Neuronal stem cell (in vitro differentiated cells): ENCODE measurements at regions not wholly inside any gene's neighbourhood (a gene's known extent, or its start where the extent isn't known, plus 50 kb on each side); places are given as distances from the start of the nearest gene placed in this dataset.

ENCODE experiments used
- DNase-seq: peaks from one replicate; pipeline ENCODE4 v3.0.0-alpha.2; 2013; ENCODE audit warnings: low spot score
- H2AFZ ChIP-seq: one replicate; pipeline ENCODE4 v1.6.1; 2013; ENCODE audit warnings: mild to moderate bottlenecking, low read length, inconsistent platforms
- H2AK5ac ChIP-seq: 2 replicates; pipeline ENCODE4 v1.6.1; 2013; ENCODE audit warnings: low read depth, mild to moderate bottlenecking, inconsistent platforms, low read length, moderate library complexity, mixed read lengths
- H2BK120ac ChIP-seq: 2 replicates; pipeline ENCODE4 v1.6.1; 2013; ENCODE audit warnings: low read depth, mild to moderate bottlenecking, inconsistent platforms, low read length, moderate library complexity, mixed read lengths
- H2BK12ac ChIP-seq: one replicate; pipeline ENCODE4 v1.6.1; 2013; ENCODE audit warnings: low read length, inconsistent platforms
- H2BK15ac ChIP-seq: 2 replicates; pipeline ENCODE4 v1.6.1; 2013; ENCODE audit warnings: mild to moderate bottlenecking, low read length, inconsistent platforms, mixed read lengths
- H2BK5ac ChIP-seq: one replicate; pipeline ENCODE4 v1.6.1; 2013; ENCODE audit warnings: inconsistent platforms, mild to moderate bottlenecking, low read length, moderate library complexity
- H3K14ac ChIP-seq: one replicate; pipeline ENCODE4 v1.6.1; 2013; ENCODE audit warnings: low read length, inconsistent platforms
- H3K18ac ChIP-seq: 2 replicates; pipeline ENCODE4 v1.6.1; 2013; ENCODE audit warnings: low read length, inconsistent platforms
- H3K23ac ChIP-seq: 2 replicates; pipeline ENCODE4 v1.6.1; 2013; ENCODE audit warnings: low read depth, mild to moderate bottlenecking, mixed read lengths, low read length, inconsistent platforms; ENCODE audit not compliant: poor library complexity
- H3K27ac ChIP-seq: replicated peaks from 3 replicates; pipeline ENCODE4 v1.5.1; 2013; ENCODE audit warnings: low read length, inconsistent platforms
- H3K27me3 ChIP-seq, 3 experiments: 2 replicates each; pipeline ENCODE4 v1.6.1; 2013; ENCODE audit warnings: low read length in 3 of 3, mild to moderate bottlenecking in 2 of 3, inconsistent platforms in 1 of 3, low read depth in 1 of 3, mixed read lengths in 1 of 3, moderate library complexity in 1 of 3; ENCODE audit not compliant: control insufficient read depth in 3 of 3, insufficient read depth in 3 of 3
- H3K36me3 ChIP-seq, 2 donors: replicated peaks in 1 of 2; 2 replicates each; pipeline ENCODE4 v1.6.1; 2013; ENCODE audit warnings: low read length in 2 of 2; ENCODE audit not compliant: control insufficient read depth in 2 of 2, insufficient read depth in 2 of 2
- H3K4ac ChIP-seq: 2 replicates; pipeline ENCODE4 v1.6.1; 2013; ENCODE audit warnings: inconsistent platforms, mild to moderate bottlenecking, low read length, moderate library complexity
- H3K4me1 ChIP-seq, 2 donors: 1 replicate in 1 of 2; 2 replicates in 1 of 2; pipeline ENCODE4 v1.6.1; 2013; ENCODE audit warnings: low read length in 2 of 2, low read depth in 1 of 2; ENCODE audit not compliant: control insufficient read depth in 2 of 2, insufficient read depth in 1 of 2
- H3K4me2 ChIP-seq: one replicate; pipeline ENCODE4 v1.6.1; 2013; ENCODE audit warnings: mild to moderate bottlenecking, low read length, inconsistent platforms; ENCODE audit not compliant: insufficient read depth, poor library complexity, severe bottlenecking
- H3K4me3 ChIP-seq, 2 donors: 2 replicates each; pipeline ENCODE4 v1.5.1; 2013; ENCODE audit warnings: low read length in 2 of 2, mild to moderate bottlenecking in 2 of 2, inconsistent platforms in 1 of 2, moderate library complexity in 1 of 2
- H3K79me1 ChIP-seq: one replicate; pipeline ENCODE4 v1.6.1; 2013; ENCODE audit warnings: low read depth, mild to moderate bottlenecking, inconsistent platforms, low read length, moderate library complexity
- H3K9ac ChIP-seq: one replicate; pipeline ENCODE4 v1.6.1; 2013; ENCODE audit warnings: mild to moderate bottlenecking, low read depth, low read length, inconsistent platforms; ENCODE audit not compliant: poor library complexity
- H3K9me3 ChIP-seq, 2 donors: replicated peaks in 1 of 2; 2 replicates each; pipeline versions ENCODE3 to v1.6.1; 2013; ENCODE audit warnings: low read length in 2 of 2, mild to moderate bottlenecking in 2 of 2, inconsistent platforms in 1 of 2, low read depth in 1 of 2, mixed read lengths in 1 of 2, moderate library complexity in 1 of 2; ENCODE audit not compliant: control insufficient read depth in 2 of 2, insufficient read depth in 1 of 2
- H4K8ac ChIP-seq: one replicate; pipeline ENCODE4 v1.6.1; 2013; ENCODE audit warnings: low read depth, mild to moderate bottlenecking, inconsistent platforms, low read length, moderate library complexity
- H4K91ac ChIP-seq: one replicate; pipeline ENCODE4 v1.6.1; 2013; ENCODE audit warnings: low read length, low read depth, mild to moderate bottlenecking, inconsistent platforms; ENCODE audit not compliant: poor library complexity
- WGBS, 2 donors: extraction: QIAGEN DNeasy Blood & Tissue Kit; methylation state at CpG; one replicate each; pipeline ENCODE4 v1.1.7; 2013; ENCODE audit warnings: missing lambda C conversion rate in 2 of 2, mixed read lengths in 1 of 2; ENCODE audit not compliant: insufficient read length in 2 of 2, insufficient replicate concordance in 1 of 2; ENCODE audit errors: extremely low coverage in 2 of 2; 5-methylcytosine and 5-hydroxymethylcytosine counted together

DNA sequence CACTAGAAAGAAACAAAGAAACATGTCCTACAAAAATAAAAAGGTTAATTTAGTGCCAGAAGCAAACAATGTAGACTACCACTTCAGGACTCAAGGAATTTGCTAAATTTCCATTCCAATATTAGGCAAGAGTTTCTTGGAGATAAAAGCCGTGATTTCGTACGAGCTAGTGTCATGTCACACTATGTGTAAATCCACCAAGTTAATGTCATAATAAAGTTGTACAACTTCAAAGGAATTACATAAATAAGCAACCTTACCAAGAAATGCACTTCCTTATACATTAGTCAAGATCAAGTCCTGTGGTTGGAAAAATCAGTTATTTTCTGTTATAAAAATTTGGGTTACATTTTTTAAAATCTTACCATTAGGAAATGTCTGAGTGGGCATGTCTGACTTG is 1222.8 kb downstream of the GALC start:
- H3K18ac ChIP-seq, result no peak overlapping the region
- H2BK12ac ChIP-seq, result no peak overlapping the region
- H3K4ac ChIP-seq, result no peak overlapping the region
- no peak for DNase-seq
- H3K79me1 ChIP-seq, result no peaks in the 10 kb centered on the region
- H2BK15ac ChIP-seq, result no peak overlapping the region
- H3K27me3 ChIP-seq, result no peaks in the 10 kb centered on the region
- H3K23ac ChIP-seq, result no peak overlapping the region
- no CpG with 5 or more reads among the region's 3 CpGs for WGBS, 2 donors
- no peak overlapping the region for H3K4me3 ChIP-seq
- H2AK5ac ChIP-seq, result no peak overlapping the region
- no peak overlapping the region for H3K9ac ChIP-seq
- no peak overlapping the region for H2BK120ac ChIP-seq
- H3K27ac ChIP-seq, result no peak overlapping the region
- no peak overlapping the region for H4K8ac ChIP-seq
- no peak overlapping the region for H4K91ac ChIP-seq
- H3K4me1 ChIP-seq, result no peaks in the 10 kb centered on the region
- peaks cover 0 to 1% of the 10 kb centered on the region in 2 donors for H3K9me3 ChIP-seq
- no peak overlapping the region for H3K4me2 ChIP-seq
- H2BK5ac ChIP-seq, result no peak overlapping the region
- no peak overlapping the region for H2AFZ ChIP-seq
- H3K14ac ChIP-seq, result no peak overlapping the region
- H3K36me3 ChIP-seq, result no peaks in the 10 kb centered on the region

DNA sequence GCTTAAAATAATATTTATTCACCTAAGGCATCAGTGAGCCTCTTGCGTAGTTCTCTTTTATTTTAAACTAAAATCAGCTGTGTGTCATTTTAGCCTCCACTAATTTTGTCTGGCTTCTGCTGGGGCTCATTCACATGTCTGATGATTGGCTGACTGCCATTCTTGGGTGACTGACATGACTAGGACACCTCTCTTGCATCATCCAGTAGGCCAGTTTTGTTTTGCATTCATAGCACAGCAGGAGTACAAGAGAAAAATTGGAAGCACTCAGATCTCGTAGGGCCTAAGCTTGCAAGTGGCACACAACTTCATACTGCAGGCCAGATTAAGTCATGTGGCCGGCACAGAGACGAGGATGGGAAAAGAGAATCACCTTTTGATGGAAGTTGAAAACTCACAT is 1226.5 kb downstream of the GALC start:
- no peak for DNase-seq
- H3K79me1 ChIP-seq, result no peaks in the 10 kb centered on the region
- H2BK12ac ChIP-seq, result no peak overlapping the region
- no peak overlapping the region for H4K91ac ChIP-seq
- H3K4me3 ChIP-seq, result no peak overlapping the region
- H3K14ac ChIP-seq, result no peak overlapping the region
- no peak overlapping the region for H3K4me2 ChIP-seq
- no peak overlapping the region for H2BK5ac ChIP-seq
- H3K23ac ChIP-seq, result no peak overlapping the region
- H2BK120ac ChIP-seq, result no peak overlapping the region
- H3K4ac ChIP-seq, result no peak overlapping the region
- H3K9me3 ChIP-seq, result no peaks in the 10 kb centered on the region
- no peak overlapping the region for H2BK15ac ChIP-seq
- no peak overlapping the region for H2AFZ ChIP-seq
- H3K27me3 ChIP-seq, result no peaks in the 10 kb centered on the region
- H3K18ac ChIP-seq, result no peak overlapping the region
- H4K8ac ChIP-seq, result no peak overlapping the region
- WGBS, 2 donors, result no CpG with 5 or more reads among the region's 4 CpGs
- no peak overlapping the region for H3K9ac ChIP-seq
- no peaks in the 10 kb centered on the region for H3K36me3 ChIP-seq
- H3K27ac ChIP-seq, result no peak overlapping the region
- no peaks in the 10 kb centered on the region for H3K4me1 ChIP-seq
- H2AK5ac ChIP-seq, result no peak overlapping the region

DNA sequence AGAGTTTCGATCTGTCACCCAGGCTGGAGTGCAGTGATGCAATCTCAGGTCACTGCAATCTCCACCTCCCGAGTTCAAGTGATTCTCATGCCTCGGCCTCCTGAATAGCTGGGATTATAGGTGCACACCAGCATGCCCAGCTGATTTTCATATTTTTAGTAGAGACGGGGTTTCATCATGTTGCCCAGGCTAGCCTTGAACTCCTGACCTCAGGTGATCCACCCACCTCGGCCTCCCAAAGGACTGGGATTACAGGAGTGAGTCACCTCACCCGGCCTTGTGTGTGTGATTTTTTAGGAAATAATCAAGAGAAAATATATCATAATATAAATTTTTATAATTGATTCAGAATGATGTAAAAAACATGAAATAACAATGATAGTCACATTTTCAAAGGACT is 1231.4 kb downstream of the GALC start:
- no peak overlapping the region for H3K9ac ChIP-seq

DNA sequence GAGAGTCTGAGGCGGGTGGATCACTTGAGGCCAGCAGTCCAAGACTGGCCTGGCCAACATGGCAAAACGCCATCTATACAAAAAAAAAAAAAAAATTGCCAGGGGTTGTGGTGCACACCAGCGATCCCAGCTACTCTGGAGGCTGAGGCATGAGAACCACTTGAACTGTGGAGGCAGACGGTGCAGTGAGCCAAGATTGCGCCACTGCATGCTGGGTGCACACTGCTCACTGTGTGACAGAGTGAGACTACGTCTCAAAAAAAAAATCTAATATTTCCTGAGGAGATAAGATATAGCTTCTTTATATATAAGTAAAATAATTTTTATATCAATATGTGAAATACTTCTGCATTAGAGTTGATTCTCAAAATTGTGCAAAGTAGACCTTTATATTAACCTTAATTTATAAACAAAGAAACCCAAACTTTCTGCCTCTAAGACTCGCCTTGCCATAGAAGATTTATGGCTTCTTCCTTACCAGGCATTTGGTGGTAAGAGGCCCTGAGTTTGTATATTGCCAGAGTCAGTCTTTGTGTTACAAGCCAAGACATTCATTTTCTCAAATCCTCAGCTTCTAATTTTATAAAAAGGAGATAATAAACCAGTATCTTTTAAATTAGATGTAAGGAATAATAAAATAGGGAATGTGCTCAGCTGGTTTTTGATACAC is 1226.7 kb downstream of the FLRT2 start:
- no peak overlapping the region for H3K18ac ChIP-seq
- no peaks in the 10 kb centered on the region for H3K79me1 ChIP-seq
- no peak overlapping the region for H3K23ac ChIP-seq
- DNase-seq, result no peak
- H2AK5ac ChIP-seq, result no peak overlapping the region
- H3K4me1 ChIP-seq, result no peaks in the 10 kb centered on the region
- no peaks in the 10 kb centered on the region for H3K36me3 ChIP-seq
- H3K9ac ChIP-seq, result no peak overlapping the region
- no peak overlapping the region for H3K14ac ChIP-seq
- H3K27me3 ChIP-seq, result no peaks in the 10 kb centered on the region
- H3K4me3 ChIP-seq, result no peak overlapping the region
- no CpG with 5 or more reads among the region's 7 CpGs for WGBS, 2 donors
- H2BK12ac ChIP-seq, result no peak overlapping the region
- H3K4me2 ChIP-seq, result no peak overlapping the region
- peaks cover 0 to 2% of the 10 kb centered on the region in 2 donors for H3K9me3 ChIP-seq
- H4K8ac ChIP-seq, result no peak overlapping the region
- H2BK5ac ChIP-seq, result no peak overlapping the region
- no peak overlapping the region for H4K91ac ChIP-seq
- H2BK120ac ChIP-seq, result no peak overlapping the region
- no peak overlapping the region for H2BK15ac ChIP-seq
- H2AFZ ChIP-seq, result no peak overlapping the region
- H3K4ac ChIP-seq, result no peak overlapping the region
- H3K27ac ChIP-seq, result no peak overlapping the region

More for the DNA sequence above, 1231.4 kb downstream of the GALC start:
- Histone ChIP-seq H2BK5ac (no peak overlapping the region), H2AK5ac (no peak overlapping the region), H3K79me1 (no peaks in the 10 kb centered on the region), H3K9me3 (no peaks in the 10 kb centered on the region), H4K91ac (no peak overlapping the region), H3K27me3 (no peaks in the 10 kb centered on the region), H3K27ac (no peak overlapping the region), H4K8ac (no peak overlapping the region), H3K4me1 (no peaks in the 10 kb centered on the region), H3K36me3 (no peaks in the 10 kb centered on the region), H3K4me2 (no peak overlapping the region), H2BK15ac (no peak overlapping the region), H2AFZ (no peak overlapping the region), H3K4ac (no peak overlapping the region), H3K14ac (no peak overlapping the region), H3K23ac (no peak overlapping the region), H2BK120ac (no peak overlapping the region), H2BK12ac (no peak overlapping the region), H3K4me3 (no peak overlapping the region), H3K18ac (no peak overlapping the region)
- WGBS, 2 donors, result no CpG with 5 or more reads among the region's 6 CpGs
- DNase-seq, result no peak
